ENCODE measurements at regions not wholly inside any gene's neighbourhood (a gene's known extent, or its start where the extent isn't known, plus 50 kb on each side); places are given as distances from the start of the nearest gene placed in this dataset.

- no peak overlapping the region for H4K8ac ChIP-seq (replicated peaks; ENCODE audit: insufficient read length, low read depth, low read length)
- Mint-ChIP-seq H3K9me3 (peaks cover 0 to 2% of the 10 kb centered on the region in 2 experiments; a peak in 1 of 5 replicates), H3K4me3 (no peak overlapping the region)
Measured at GRCh38 chr13:58795715-58796114, 1164.2 kb downstream of the PCDH17 start.

More at GRCh38 chr13:58795715-58796114, 1164.2 kb downstream of the PCDH17 start:
- no peak overlapping the region for H4K5ac ChIP-seq (ENCODE audit: insufficient read length, low read depth, low read length)
- H4K91ac ChIP-seq (ENCODE audit: insufficient read length, low read depth, low read length) = no peak overlapping the region
- no peak overlapping the region for H3T11ph ChIP-seq (ENCODE audit: low read length)
- no peaks in the 10 kb centered on the region for H3K79me1 ChIP-seq (ENCODE audit: insufficient read depth, low read depth, low read length, poor library complexity, severe bottlenecking)
- H3K4me1 ChIP-seq (ENCODE audit: insufficient read depth, low read length) = no peaks in the 10 kb centered on the region
- no peaks in the 10 kb centered on the region for H4K20me1 ChIP-seq (ENCODE audit: control insufficient read depth, insufficient read depth, insufficient read length)
- H2BK15ac ChIP-seq (ENCODE audit: low read depth, low read length) = no peak overlapping the region
- H3K14ac ChIP-seq (ENCODE audit: insufficient read depth, low read length) = no peak overlapping the region
- no peaks in the 10 kb centered on the region for H3K9me3 ChIP-seq (ENCODE audit: control insufficient read depth, low read depth, low read length)
- H3K4ac ChIP-seq (ENCODE audit: low read depth, low read length) = no peak overlapping the region
- no peak overlapping the region for H2BK12ac ChIP-seq (ENCODE audit: insufficient read length, low read depth, low read length)
- Mint-ChIP-seq H3K27ac (no peak overlapping the region), H3K27me3 (ENCODE audit: low read depth) (no peaks in the 10 kb centered on the region), H3K36me3 (ENCODE audit: insufficient read depth in 1 of 3, low read depth in 3 of 3) (0 out of 7 replicates have a peak, but pooled peaks cover 0 to 5% (median 0%) of the 10 kb centered on the region in 3 experiments), H3K4me1 (peaks cover 5 to 10% of the 10 kb centered on the region in 2 experiments; a peak in 3 of 4 replicates)
- TF ChIP-seq CTCF (conservative IDR thresholded peaks at IDR 0.05) = no peak
- H2BK5ac ChIP-seq (ENCODE audit: insufficient read length, low read length) = no peak overlapping the region
- no peak for DNase-seq
- no peak overlapping the region for H2AFZ ChIP-seq (ENCODE audit: low read length)
- no peak overlapping the region for H2AK5ac ChIP-seq (ENCODE audit: insufficient read length, low read length)
- H3K27me3 ChIP-seq (ENCODE audit: insufficient read depth, low read length) = no peaks in the 10 kb centered on the region
- H3K23me2 ChIP-seq (ENCODE audit: insufficient read length, low read depth, low read length, poor library complexity, severe bottlenecking) = no peaks in the 10 kb centered on the region
- H3K79me2 ChIP-seq (ENCODE audit: insufficient read depth, low read length) = no peaks in the 10 kb centered on the region
- H2BK20ac ChIP-seq (ENCODE audit: low read depth, low read length, poor library complexity, severe bottlenecking) = no peak overlapping the region
- WGBS (ENCODE audit: extremely low coverage, insufficient read length, low lambda C conversion rate) = no CpG with 5 or more reads among the region's 2 CpGs
- no peak overlapping the region for H3K4me2 ChIP-seq (ENCODE audit: insufficient read depth, insufficient read length, low read length)
- H3K9ac ChIP-seq (ENCODE audit: extremely low read depth, insufficient read length, low read length) = no peak overlapping the region
- H3K23ac ChIP-seq (ENCODE audit: insufficient read length, low read depth, low read length) = no peak overlapping the region
- H3K56ac ChIP-seq (ENCODE audit: insufficient read length, low read depth, low read length) = no peak overlapping the region
- H2BK120ac ChIP-seq (ENCODE audit: low read depth, low read length, poor library complexity, severe bottlenecking) = no peak overlapping the region
- no peak overlapping the region for H3K27ac ChIP-seq (ENCODE audit: insufficient read length, low read depth, low read length)
- no peak overlapping the region for H3K18ac ChIP-seq (ENCODE audit: insufficient read length, low read depth, low read length)
